BE2C (cell line): ENCODE measurements at regions not wholly inside any gene's neighbourhood (a gene's known extent, or its start where the extent isn't known, plus 50 kb on each side); places are given as distances from the start of the nearest gene placed in this dataset.
A peak's percentile ranks its signal among the peaks of the same experiment; 100 is the strongest.

Experiments used
- DNase-seq: peaks from one replicate; pipeline ENCODE4 v3.0.0-alpha.2; 2020
- H3K27me3 ChIP-seq: fragments of 250-450 bp; sonication (Bioruptor Pico); 2 replicates; pipeline ENCODE4 v1.5.1; 2020; ENCODE audit warnings: mild to moderate bottlenecking
- H3K36me3 ChIP-seq: fragments of 250-450 bp; sonication (Bioruptor Pico); 2 replicates; pipeline ENCODE4 v1.5.1; 2020; ENCODE audit warnings: mild to moderate bottlenecking
- H3K4me1 ChIP-seq: fragments of 250-450 bp; sonication (Bioruptor Pico); 2 replicates; pipeline ENCODE4 v1.5.1; 2020
- H3K4me3 ChIP-seq: 2 replicates; pipeline ENCODE4 v1.5.1; 2011; ENCODE audit warnings: low read depth, low read length
- H3K9me3 ChIP-seq: fragments of 250-450 bp; sonication (Bioruptor Pico); 2 replicates; pipeline ENCODE4 v1.5.1; 2020
- CTCF ChIP-seq: IDR thresholded peaks from 2 replicates; pipeline ENCODE4 v1.5.1; 2012; ENCODE audit warnings: mild to moderate bottlenecking, low read depth, low read length

- no peak for DNase-seq
Measured at GRCh38 chr14:94695231-94695630, 74.7 kb downstream of the GSC start.

GRCh38 chr14:94691660-94692034 is 78.3 kb downstream of the GSC start:
- DNase-seq: no peak
- no peaks in the 10 kb centered on the region for H3K9me3 ChIP-seq
- H3K4me3 ChIP-seq: no peak overlapping the region
- no peaks in the 10 kb centered on the region for H3K36me3 ChIP-seq
- H3K27me3 ChIP-seq: peaks cover 3% of the 10 kb centered on the region; the same call in 1 of the 2 replicates
- TF ChIP-seq CTCF: no peak
- H3K4me1 ChIP-seq: no peaks in the 10 kb centered on the region

More at GRCh38 chr14:94695231-94695630, 74.7 kb downstream of the GSC start:
- no peaks in the 10 kb centered on the region for H3K27me3 ChIP-seq
- no peaks in the 10 kb centered on the region for H3K4me1 ChIP-seq
- no peaks in the 10 kb centered on the region for H3K36me3 ChIP-seq
- H3K9me3 ChIP-seq: no peaks in the 10 kb centered on the region
- no peak for TF ChIP-seq CTCF
- no peak overlapping the region for H3K4me3 ChIP-seq

GRCh38 chr14:94690896-94691659 is 78.8 kb downstream of the GSC start:
- DNase-seq: no peak
- TF ChIP-seq CTCF: no peak
- Histone ChIP-seq H3K4me1 (no peaks in the 10 kb centered on the region), H3K4me3 (no peak overlapping the region), H3K27me3 (peaks cover 3% of the 10 kb centered on the region; the same call in 1 of the 2 replicates), H3K9me3 (no peaks in the 10 kb centered on the region), H3K36me3 (no peaks in the 10 kb centered on the region)

GRCh38 chr14:94690486-94690885 is 78.3 kb downstream of the SERPINA3 start:
- H3K27me3 ChIP-seq: peaks cover 3% of the 10 kb centered on the region; the same call in 1 of the 2 replicates
- no peak for DNase-seq
- no peaks in the 10 kb centered on the region for H3K36me3 ChIP-seq
- no peaks in the 10 kb centered on the region for H3K9me3 ChIP-seq
- H3K4me3 ChIP-seq: no peak overlapping the region
- no peak for TF ChIP-seq CTCF
- no peaks in the 10 kb centered on the region for H3K4me1 ChIP-seq

GRCh38 chr14:94689985-94690400 is 77.8 kb downstream of the SERPINA3 start:
- no peak for TF ChIP-seq CTCF
- H3K4me3 ChIP-seq: no peak overlapping the region
- H3K4me1 ChIP-seq: no peaks in the 10 kb centered on the region
- no peaks in the 10 kb centered on the region for H3K9me3 ChIP-seq
- peaks cover 3% of the 10 kb centered on the region; the same call in 1 of the 2 replicates for H3K27me3 ChIP-seq
- no peaks in the 10 kb centered on the region for H3K36me3 ChIP-seq
- DNase-seq: no peak

GRCh38 chr14:94689218-94689984 is 77.2 kb downstream of the SERPINA3 start:
- peak; percentile 80 for DNase-seq
- no peaks in the 10 kb centered on the region for H3K36me3 ChIP-seq

More at GRCh38 chr14:94689218-94689984, 77.2 kb downstream of the SERPINA3 start:
- TF ChIP-seq CTCF: peak; percentile 95
- peaks cover 3% of the 10 kb centered on the region; the same call in 1 of the 2 replicates for H3K27me3 ChIP-seq
- H3K4me3 ChIP-seq: no peak overlapping the region
- no peaks in the 10 kb centered on the region for H3K4me1 ChIP-seq
- no peaks in the 10 kb centered on the region for H3K9me3 ChIP-seq
